GM23248 (cell line): ENCODE measurements at regions not wholly inside any gene's neighbourhood (a gene's known extent, or its start where the extent isn't known, plus 50 kb on each side); places are given as distances from the start of the nearest gene placed in this dataset.

Experiments
- EZH2 ChIP-seq: fragments of 200-600 bp; sonication (generic); IDR thresholded peaks from 2 replicates; pipeline ENCODE4 v1.6.1; 2018; ENCODE audit warnings: antibody characterized with exemption, mild to moderate bottlenecking; ENCODE audit not compliant: insufficient read depth, poor library complexity, severe bottlenecking
- EZH2phosphoT487 ChIP-seq: fragments of 200-600 bp; sonication (generic); IDR thresholded peaks from 2 replicates; pipeline ENCODE4 v1.6.1; 2018; ENCODE audit warnings: antibody characterized with exemption, moderate library complexity, mild to moderate bottlenecking, low read depth; ENCODE audit not compliant: insufficient read depth

DNA sequence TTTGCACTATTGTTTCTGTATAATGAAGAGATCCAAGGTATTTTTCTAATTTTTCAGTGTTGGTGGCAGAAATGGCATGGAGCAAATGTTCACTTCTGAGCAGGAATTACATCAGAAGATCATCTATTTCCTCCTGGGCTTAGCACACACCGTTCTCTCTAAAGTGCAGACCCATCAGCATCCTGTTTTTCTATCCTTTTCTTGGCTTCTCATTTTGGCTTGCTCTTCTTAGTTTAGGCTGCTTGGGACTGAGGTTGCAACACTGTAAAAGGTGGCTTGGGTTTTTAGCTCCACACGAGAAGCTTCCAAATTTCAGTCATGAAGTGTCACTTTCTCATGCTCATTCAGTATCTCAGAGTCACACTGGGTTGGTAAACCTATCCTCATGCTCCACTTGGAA is 79.9 kb upstream of the SMIM30 start:
- TF ChIP-seq EZH2 (no peak), EZH2phosphoT487 (no peak)
